Hepatocyte (in vitro differentiated cells): ENCODE measurements at regions not wholly inside any gene's neighbourhood (a gene's known extent, or its start where the extent isn't known, plus 50 kb on each side); places are given as distances from the start of the nearest gene placed in this dataset.

Source experiments
- DNase-seq: peaks from one replicate; pipeline ENCODE4 v3.0.0-alpha.2; 2016; ENCODE audit warnings: low spot score
- H2AFZ ChIP-seq: fragments of 200-600 bp; sonication (generic); 2 replicates; pipeline ENCODE4 v1.6.0; 2016; ENCODE audit warnings: antibody characterized with exemption, mild to moderate bottlenecking
- H3K27ac ChIP-seq: fragments of 200-600 bp; sonication (generic); 2 replicates; pipeline ENCODE4 v1.5.1; 2016; ENCODE audit warnings: mild to moderate bottlenecking
- H3K27me3 ChIP-seq: fragments of 200-600 bp; sonication (generic); 2 replicates; pipeline ENCODE4 v1.6.1; 2016
- H3K36me3 ChIP-seq: fragments of 200-600 bp; sonication (generic); replicated peaks from 2 replicates; pipeline ENCODE4 v1.5.1; 2016; ENCODE audit warnings: low read depth; ENCODE audit not compliant: insufficient read depth
- H3K4me1 ChIP-seq: fragments of 200-600 bp; sonication (generic); 2 replicates; pipeline ENCODE4 v1.5.1; 2016; ENCODE audit warnings: mild to moderate bottlenecking, moderate library complexity; ENCODE audit not compliant: insufficient read depth
- H3K4me2 ChIP-seq: fragments of 200-600 bp; sonication (generic); 2 replicates; pipeline ENCODE4 v1.6.0; 2016
- H3K4me3 ChIP-seq: fragments of 200-600 bp; sonication (generic); 2 replicates; pipeline ENCODE4 v1.5.1; 2016; ENCODE audit warnings: mild to moderate bottlenecking
- H3K79me2 ChIP-seq: fragments of 200-600 bp; sonication (generic); 2 replicates; pipeline ENCODE4 v1.6.0; 2017; ENCODE audit warnings: mild to moderate bottlenecking
- H3K9me2 ChIP-seq: fragments of 200-600 bp; sonication (generic); replicated peaks from 2 replicates; pipeline ENCODE4 v1.6.0; 2017; ENCODE audit warnings: mild to moderate bottlenecking; ENCODE audit not compliant: insufficient read depth
- H3K9me3 ChIP-seq: fragments of 200-600 bp; sonication (generic); 2 replicates; pipeline ENCODE4 v1.5.1; 2016; ENCODE audit warnings: low read depth, mild to moderate bottlenecking
- H4K20me1 ChIP-seq: fragments of 200-600 bp; sonication (generic); 2 replicates; pipeline ENCODE4 v1.6.0; 2016; ENCODE audit warnings: mild to moderate bottlenecking; ENCODE audit not compliant: insufficient read depth, poor library complexity, severe bottlenecking
- CTCF ChIP-seq: fragments of 200-600 bp; sonication (generic); IDR thresholded peaks from 2 replicates; pipeline ENCODE4 v1.5.1; 2016; ENCODE audit warnings: antibody characterized with exemption, mild to moderate bottlenecking; ENCODE audit not compliant: poor library complexity
- EZH2 ChIP-seq: fragments of 200-600 bp; sonication (generic); IDR thresholded peaks from 2 replicates; pipeline ENCODE4 v1.6.1; 2016; ENCODE audit warnings: antibody characterized with exemption, mild to moderate bottlenecking, borderline replicate concordance
- EZH2phosphoT487 ChIP-seq: fragments of 200-600 bp; sonication (generic); IDR thresholded peaks from one replicate; pipeline ENCODE4 v1.6.1; 2018; ENCODE audit warnings: antibody characterized with exemption, mild to moderate bottlenecking, low read depth, moderate library complexity; ENCODE audit not compliant: unreplicated experiment, severe bottlenecking
- WGBS: methylation state at CpG from one replicate; pipeline ENCODE4 v1.1.6; 2016; ENCODE audit warnings: low lambda C conversion rate; ENCODE audit errors: missing lambda C conversion rate; 5-methylcytosine and 5-hydroxymethylcytosine counted together

GRCh38 chr2:41697389-41697788 lies 350.4 kb upstream of the PKDCC start:
- H3K9me2 ChIP-seq, result no peaks in the 10 kb centered on the region
- H2AFZ ChIP-seq, result no peak overlapping the region
- H3K36me3 ChIP-seq, result no peaks in the 10 kb centered on the region
- H3K4me2 ChIP-seq, result no peak overlapping the region
- H3K4me1 ChIP-seq, result no peaks in the 10 kb centered on the region
- H3K27me3 ChIP-seq, result no peaks in the 10 kb centered on the region
- TF ChIP-seq EZH2phosphoT487 (no peak), EZH2 (no peak), CTCF (no peak)
- no peaks in the 10 kb centered on the region for H3K79me2 ChIP-seq
- H3K4me3 ChIP-seq, result no peak overlapping the region
- H3K27ac ChIP-seq, result no peak overlapping the region
- WGBS, result 98% methylated on average over 18 of the region's 36 CpGs
- no peaks in the 10 kb centered on the region for H4K20me1 ChIP-seq
- DNase-seq, result no peak
- H3K9me3 ChIP-seq, result no peaks in the 10 kb centered on the region

- Histone ChIP-seq H3K9me3 (no peaks in the 10 kb centered on the region), H2AFZ (peak overlapping the region; percentile 11), H3K4me2 (peak overlapping the region; percentile 76), H4K20me1 (no peaks in the 10 kb centered on the region), H3K36me3 (no peaks in the 10 kb centered on the region), H3K27me3 (no peaks in the 10 kb centered on the region), H3K4me3 (no peak overlapping the region), H3K79me2 (no peaks in the 10 kb centered on the region), H3K4me1 (no peaks in the 10 kb centered on the region), H3K27ac (no peak overlapping the region), H3K9me2 (no peaks in the 10 kb centered on the region)
- peak; percentile 89 for TF ChIP-seq CTCF
- no peak for TF ChIP-seq EZH2
- 36% methylated on average over 18 of the region's 18 CpGs for WGBS
- peak; percentile 59 for DNase-seq
Measured at GRCh38 chr2:41698678-41699422, 349.0 kb upstream of the PKDCC start.

GRCh38 chr2:41701231-41701630 lies 346.6 kb upstream of the PKDCC start:
- H3K9me3 ChIP-seq, result no peaks in the 10 kb centered on the region
- DNase-seq, result no peak
- 94% methylated on average over 3 of the region's 3 CpGs for WGBS
- H3K4me3 ChIP-seq, result no peak overlapping the region
- no peaks in the 10 kb centered on the region for H3K4me1 ChIP-seq
- H3K27ac ChIP-seq, result no peak overlapping the region
- H3K36me3 ChIP-seq, result no peaks in the 10 kb centered on the region
- no peak overlapping the region for H2AFZ ChIP-seq
- H3K9me2 ChIP-seq, result no peaks in the 10 kb centered on the region
- H3K4me2 ChIP-seq, result no peak overlapping the region
- TF ChIP-seq CTCF, result no peak
- no peak for TF ChIP-seq EZH2
- no peak for TF ChIP-seq EZH2phosphoT487
- no peaks in the 10 kb centered on the region for H3K79me2 ChIP-seq
- no peaks in the 10 kb centered on the region for H4K20me1 ChIP-seq
- H3K27me3 ChIP-seq, result no peaks in the 10 kb centered on the region

- TF ChIP-seq EZH2phosphoT487 (no peak), EZH2 (no peak), CTCF (no peak)
- Histone ChIP-seq H4K20me1 (no peaks in the 10 kb centered on the region), H3K79me2 (no peaks in the 10 kb centered on the region), H3K4me2 (no peak overlapping the region), H3K4me3 (no peak overlapping the region), H3K9me3 (no peaks in the 10 kb centered on the region), H3K36me3 (no peaks in the 10 kb centered on the region), H3K27me3 (no peaks in the 10 kb centered on the region), H3K4me1 (no peaks in the 10 kb centered on the region), H2AFZ (no peak overlapping the region), H3K27ac (no peak overlapping the region), H3K9me2 (no peaks in the 10 kb centered on the region)
- 80% methylated on average over 2 of the region's 2 CpGs for WGBS
- DNase-seq, result no peak
Measured at GRCh38 chr2:41703123-41703522, 344.7 kb upstream of the PKDCC start.
